Endothelial cell of umbilical vein (primary cell): ENCODE measurements at regions not wholly inside any gene's neighbourhood (a gene's known extent, or its start where the extent isn't known, plus 50 kb on each side); places are given as distances from the start of the nearest gene placed in this dataset.

Experiments
- BruUV-seq: library from RNA; stranded (reverse); fragments of 400-500 nt; replicated peaks from 2 replicates; lab custom pipeline; 2021; lab: Mats Ljungman, UMichigan
- CTCF ChIA-PET: fragments of 300-600, 350-600 bp; sonication (Branson Sonifier 250); formaldehyde crosslinking; loops from one replicate; lab custom pipeline; 2021; ENCODE audit warnings: antibody characterized with exemption, inconsistent platforms; lab: Charles Lee
- POLR2A ChIA-PET: fragments of 300-600, 350-600 bp; sonication (Branson Sonifier 250); formaldehyde crosslinking; loops from one replicate; lab custom pipeline; 2021; ENCODE audit warnings: antibody characterized with exemption, inconsistent platforms; lab: Charles Lee
- DNase-seq: peaks from one replicate; pipeline ENCODE4 v3.0.0-alpha.2; 2011; ENCODE audit warnings: low read depth, low spot score
- FAIRE-seq: peaks from 2 replicates; lab custom pipeline; 2011; peaks lifted over from hg19 to GRCh38; lab: Jason Lieb, UNC
- H2AFZ ChIP-seq: 2 replicates; pipeline ENCODE4 v1.6.0; 2012; ENCODE audit warnings: low read depth, low read length, control low read depth, inconsistent platforms
- H3K27ac ChIP-seq: 2 replicates; pipeline ENCODE4 v1.5.1; 2011; ENCODE audit warnings: low read depth, mild to moderate bottlenecking, control low read depth, low read length, moderate library complexity; ENCODE audit not compliant: insufficient read depth
- H3K27me3 ChIP-seq, 2 experiments: 2 replicates each; pipeline versions ENCODE4 v1.6.0 to v1.6.1; 2011; ENCODE audit warnings: low read length in 2 of 2, mixed read lengths in 1 of 2; ENCODE audit not compliant: control insufficient read depth in 2 of 2, insufficient read depth in 2 of 2
- H3K36me3 ChIP-seq, 2 experiments: 2 replicates in 1 of 2; 3 replicates in 1 of 2; pipeline ENCODE4 v1.5.1; 2011; ENCODE audit warnings: low read length in 2 of 2, mild to moderate bottlenecking in 1 of 2, moderate library complexity in 1 of 2; ENCODE audit not compliant: control insufficient read depth in 2 of 2, insufficient read depth in 2 of 2; ENCODE audit errors: extremely low read depth in 1 of 2
- H3K4me1 ChIP-seq: 3 replicates; pipeline ENCODE4 v1.5.1; 2011; ENCODE audit warnings: mild to moderate bottlenecking, low read length; ENCODE audit not compliant: control insufficient read depth, insufficient read depth; ENCODE audit errors: extremely low read depth
- H3K4me2 ChIP-seq: 2 replicates; pipeline ENCODE4 v1.6.1; 2011; ENCODE audit warnings: low read length, control low read depth, mixed read lengths; ENCODE audit not compliant: insufficient read depth
- H3K4me3 ChIP-seq, 3 experiments: fragments of 200-600 bp in 1 of 3; sonication (generic), shearing (Covaris generic) in 1 of 3; replicated peaks in 1 of 3; 2 replicates each; pipeline ENCODE4 v1.5.1; 2011 to 2016; ENCODE audit warnings: control low read depth in 3 of 3, low read length in 3 of 3, mild to moderate bottlenecking in 2 of 3, inconsistent platforms in 1 of 3, low read depth in 1 of 3, moderate library complexity in 1 of 3; ENCODE audit not compliant: insufficient read depth in 1 of 3
- H3K79me2 ChIP-seq: 2 replicates; pipeline ENCODE4 v1.6.0; 2012; ENCODE audit warnings: low read length, inconsistent platforms; ENCODE audit not compliant: control insufficient read depth, insufficient read depth
- H3K9ac ChIP-seq: replicated peaks from 2 replicates; pipeline ENCODE3; 2011; ENCODE audit warnings: low read length, control low read depth; ENCODE audit not compliant: insufficient read depth; ENCODE audit errors: extremely low read depth
- H3K9me1 ChIP-seq: replicated peaks from 3 replicates; pipeline ENCODE4 v1.6.0; 2011; ENCODE audit warnings: mild to moderate bottlenecking, low read length; ENCODE audit not compliant: control insufficient read depth, insufficient read depth; ENCODE audit errors: extremely low read depth
- H3K9me3 ChIP-seq: replicated peaks from 2 replicates; pipeline ENCODE4 v1.5.1; 2012; ENCODE audit warnings: low read length, inconsistent platforms; ENCODE audit not compliant: control insufficient read depth, insufficient read depth
- H4K20me1 ChIP-seq: replicated peaks from 2 replicates; pipeline ENCODE3; 2011; ENCODE audit warnings: mild to moderate bottlenecking, low read length; ENCODE audit not compliant: control insufficient read depth, insufficient read depth; ENCODE audit errors: extremely low read depth
- EZH2 ChIP-seq: IDR thresholded peaks from 2 replicates; pipeline ENCODE4 v1.6.1; 2012; ENCODE audit warnings: borderline replicate concordance, low read depth, mild to moderate bottlenecking, moderate library complexity, low read length, inconsistent platforms; ENCODE audit not compliant: severe bottlenecking
- FOS ChIP-seq: IDR thresholded peaks from 2 replicates; pipeline ENCODE4 v1.6.1; 2011; ENCODE audit warnings: mild to moderate bottlenecking, low read length, moderate library complexity, borderline replicate concordance; ENCODE audit not compliant: insufficient read depth
- GATA2 ChIP-seq: IDR thresholded peaks from 2 replicates; pipeline ENCODE4 v1.7.0; 2011; ENCODE audit warnings: low read depth, mild to moderate bottlenecking, moderate library complexity, mixed read lengths, low read length; ENCODE audit not compliant: insufficient read length, insufficient read depth
- JUN ChIP-seq: IDR thresholded peaks from 2 replicates; pipeline ENCODE4 v1.6.1; 2011; ENCODE audit warnings: borderline replicate concordance, low read depth; ENCODE audit not compliant: insufficient read length, insufficient read depth
- MYC ChIP-seq: IDR thresholded peaks from one replicate; pipeline ENCODE4 v1.6.1; 2011; ENCODE audit warnings: mild to moderate bottlenecking, low read depth, low read length
- POLR2A ChIP-seq: IDR thresholded peaks from 2 replicates; pipeline ENCODE4 v1.6.1; 2012; ENCODE audit warnings: low read depth, mild to moderate bottlenecking, control low read depth, low read length
- POLR2AphosphoS5 ChIP-seq: IDR thresholded peaks from 2 replicates; pipeline ENCODE4 v1.6.1; 2012; ENCODE audit warnings: low read depth, mild to moderate bottlenecking, control low read depth, low read length, moderate library complexity; ENCODE audit not compliant: insufficient read depth
- dilution Hi-C: fragments of 300-500 bp; cut with MboI; formaldehyde crosslinking; loops from one replicate; pipeline ENCODE4 v1.15.0; 2019; ENCODE audit warnings: low sequenced_read_pairs; ENCODE audit not compliant: extremely low pct_ligation_motif_present
- intact Hi-C: fragments of 100-400 bp; cut with micrococcal nuclease; formaldehyde crosslinking; loops from one replicate; pipeline ENCODE4 v1.10.0; 2022
- TF ChIP-seq, protein P1 (sequence below), 2 donors: IDR thresholded peaks; 1 replicate in 1 of 2; 2 replicates in 1 of 2; pipeline ENCODE4 v1.5.1; 2011; ENCODE audit warnings: low read length in 2 of 2, mild to moderate bottlenecking in 2 of 2, moderate library complexity in 2 of 2, control low read depth in 1 of 2, inconsistent platforms in 1 of 2, low read depth in 1 of 2; ENCODE audit not compliant: insufficient read depth in 1 of 2; ENCODE audit errors: extremely low read depth in 1 of 2
- TF ChIP-seq, protein P2 (sequence below): IDR thresholded peaks from 2 replicates; pipeline ENCODE4 v1.6.1; 2011; ENCODE audit not compliant: insufficient read depth, insufficient read length

DNA sequence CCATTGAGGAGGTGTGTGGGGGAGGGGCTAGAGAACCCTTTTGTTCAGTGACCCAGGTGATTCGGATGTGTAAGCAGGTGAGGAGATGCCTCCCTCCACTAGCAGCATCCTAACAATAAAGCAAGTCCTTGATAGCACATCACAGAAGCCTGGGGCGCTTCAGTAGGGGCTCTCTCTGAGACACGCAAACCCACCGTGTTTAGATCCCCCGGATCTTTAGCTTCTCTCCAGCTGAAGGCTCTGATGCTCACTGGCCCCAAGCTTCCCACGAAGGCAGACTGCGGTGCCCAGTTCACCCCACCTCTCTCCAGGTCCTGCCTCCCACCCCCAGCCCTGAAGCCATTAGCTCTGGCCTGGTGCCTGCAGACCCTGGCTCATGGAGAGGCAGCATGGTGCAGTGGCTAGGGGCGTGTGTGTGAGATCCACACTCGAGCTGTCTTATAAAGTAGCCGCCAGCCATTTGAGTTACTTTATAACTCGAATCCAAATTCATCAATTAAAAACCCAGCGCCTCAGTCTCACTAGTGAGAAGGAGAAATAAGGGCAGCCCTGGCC lies 204.7 kb upstream of the TNRC6C start:
- H3K36me3 ChIP-seq = no peaks in the 10 kb centered on the region
- intact Hi-C loops = no loop called here
- H3K9ac ChIP-seq = no peak overlapping the region
- TF ChIP-seq, protein P1, sequence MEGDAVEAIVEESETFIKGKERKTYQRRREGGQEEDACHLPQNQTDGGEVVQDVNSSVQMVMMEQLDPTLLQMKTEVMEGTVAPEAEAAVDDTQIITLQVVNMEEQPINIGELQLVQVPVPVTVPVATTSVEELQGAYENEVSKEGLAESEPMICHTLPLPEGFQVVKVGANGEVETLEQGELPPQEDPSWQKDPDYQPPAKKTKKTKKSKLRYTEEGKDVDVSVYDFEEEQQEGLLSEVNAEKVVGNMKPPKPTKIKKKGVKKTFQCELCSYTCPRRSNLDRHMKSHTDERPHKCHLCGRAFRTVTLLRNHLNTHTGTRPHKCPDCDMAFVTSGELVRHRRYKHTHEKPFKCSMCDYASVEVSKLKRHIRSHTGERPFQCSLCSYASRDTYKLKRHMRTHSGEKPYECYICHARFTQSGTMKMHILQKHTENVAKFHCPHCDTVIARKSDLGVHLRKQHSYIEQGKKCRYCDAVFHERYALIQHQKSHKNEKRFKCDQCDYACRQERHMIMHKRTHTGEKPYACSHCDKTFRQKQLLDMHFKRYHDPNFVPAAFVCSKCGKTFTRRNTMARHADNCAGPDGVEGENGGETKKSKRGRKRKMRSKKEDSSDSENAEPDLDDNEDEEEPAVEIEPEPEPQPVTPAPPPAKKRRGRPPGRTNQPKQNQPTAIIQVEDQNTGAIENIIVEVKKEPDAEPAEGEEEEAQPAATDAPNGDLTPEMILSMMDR (IDR thresholded peaks at IDR 0.05; ENCODE audit: extremely low read depth in 1 of 2, insufficient read depth in 1 of 2, low read depth in 1 of 2, low read length in 2 of 2) = no peak
- TF ChIP-seq POLR2AphosphoS5 = no peak
- TF ChIP-seq JUN = no peak
- TF ChIP-seq MYC = no peak
- TF ChIP-seq POLR2A = no peak
- TF ChIP-seq, protein P2, sequence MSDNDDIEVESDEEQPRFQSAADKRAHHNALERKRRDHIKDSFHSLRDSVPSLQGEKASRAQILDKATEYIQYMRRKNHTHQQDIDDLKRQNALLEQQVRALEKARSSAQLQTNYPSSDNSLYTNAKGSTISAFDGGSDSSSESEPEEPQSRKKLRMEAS = no peak
- TF ChIP-seq GATA2 = no peak
- no peak for TF ChIP-seq EZH2
- TF ChIP-seq FOS = no peak
- FAIRE-seq (no peak), DNase-seq (no peak)
- H3K79me2 ChIP-seq = no peaks in the 10 kb centered on the region
- H3K4me2 ChIP-seq = no peak overlapping the region
- POLR2A ChIA-PET = no interaction called here
- H4K20me1 ChIP-seq = no peaks in the 10 kb centered on the region
- no peaks in the 10 kb centered on the region for H3K9me3 ChIP-seq
- no peak overlapping the region for H3K4me3 ChIP-seq
- no peak overlapping the region for H2AFZ ChIP-seq
- no peaks in the 10 kb centered on the region for H3K4me1 ChIP-seq
- H3K27me3 ChIP-seq = no peaks in the 10 kb centered on the region
- dilution Hi-C loops = no loop called here
- no peaks in the 10 kb centered on the region for H3K9me1 ChIP-seq
- no TSS peak for BruUV-seq
- CTCF ChIA-PET = interaction anchor here (1.2 kb wide), 1 partner anchor 260 kb away, joined by 3 read pairs; no protein-coding TSS in a partner anchor
- no peak overlapping the region for H3K27ac ChIP-seq
